ENCODE measurements at regions not wholly inside any gene's neighbourhood (a gene's known extent, or its start where the extent isn't known, plus 50 kb on each side); places are given as distances from the start of the nearest gene placed in this dataset.
"Not testable (repeated sequence)": the region's sequence is repeated elsewhere in the genome, so short reads cannot be mapped to it uniquely, and the experiment has no call there.

- DNase-seq: no peak
Observed at GRCh38 chr10:55242544-55242943, 441.5 kb upstream of the PCDH15 start.

- no peak for DNase-seq
Observed at GRCh38 chr10:55237462-55237861, 436.4 kb upstream of the PCDH15 start.

- DNase-seq: no peak
Observed at GRCh38 chr10:55233505-55233904, 432.5 kb upstream of the PCDH15 start.

GRCh38 chr10:55233090-55233489 is 432.1 kb upstream of the PCDH15 start:
- DNase-seq: no peak

GRCh38 chr10:55232553-55232952 is 431.5 kb upstream of the PCDH15 start:
- no peak for DNase-seq

- DNase-seq: no peak
Observed at GRCh38 chr10:55227967-55228366, 426.9 kb upstream of the PCDH15 start.

- DNase-seq: no peak
Observed at GRCh38 chr10:55224007-55224781, 423.2 kb upstream of the PCDH15 start.

- DNase-seq: no peak
Observed at GRCh38 chr10:55223352-55223751, 422.3 kb upstream of the PCDH15 start.

GRCh38 chr10:55220975-55221374 is 419.9 kb upstream of the PCDH15 start:
- no peak for DNase-seq

- DNase-seq: no peak
Observed at GRCh38 chr10:55215699-55216098, 414.7 kb upstream of the PCDH15 start.

- DNase-seq: no peak
Observed at GRCh38 chr10:55214608-55215007, 413.6 kb upstream of the PCDH15 start.

- DNase-seq: no peak
Observed at GRCh38 chr10:55212051-55212450, 411.0 kb upstream of the PCDH15 start.

- DNase-seq: no peak
Observed at GRCh38 chr10:55203874-55204273, 402.8 kb upstream of the PCDH15 start.

- DNase-seq: no peak
Observed at GRCh38 chr10:55203319-55203718, 402.3 kb upstream of the PCDH15 start.

GRCh38 chr10:55200020-55200419 is 399.0 kb upstream of the PCDH15 start:
- no peak for DNase-seq

- no peak for DNase-seq
Observed at GRCh38 chr10:55191236-55191860, 390.3 kb upstream of the PCDH15 start.

GRCh38 chr10:55183993-55184392 is 383.0 kb upstream of the PCDH15 start:
- DNase-seq: no peak

- DNase-seq: no peak
Observed at GRCh38 chr10:55180357-55180756, 379.3 kb upstream of the PCDH15 start.

- DNase-seq: no peak
Observed at GRCh38 chr10:55174419-55174818, 373.4 kb upstream of the PCDH15 start.

- no peak for DNase-seq
Observed at GRCh38 chr10:55169493-55169892, 368.5 kb upstream of the PCDH15 start.

GRCh38 chr10:55168343-55168742 is 367.3 kb upstream of the PCDH15 start:
- no peak for DNase-seq

- no peak for DNase-seq
Observed at GRCh38 chr10:55163388-55163979, 362.5 kb upstream of the PCDH15 start.

GRCh38 chr10:55162321-55162720 is 361.3 kb upstream of the PCDH15 start:
- DNase-seq: not testable (repeated sequence)
